Gastrocnemius medialis (tissue), 4 donors: ENCODE measurements at regions not wholly inside any gene's neighbourhood (a gene's known extent, or its start where the extent isn't known, plus 50 kb on each side); places are given as distances from the start of the nearest gene placed in this dataset.

ENCODE experiments used
- POLR2A ChIP-seq, 2 donors: fragments of 450-650 bp; IDR thresholded peaks; one replicate each; pipeline ENCODE4 v1.6.1; 2017; ENCODE audit warnings: antibody characterized with exemption in 2 of 2, mild to moderate bottlenecking in 2 of 2, moderate library complexity in 2 of 2
- TF ChIP-seq, protein P1 (sequence below), 5 experiments: fragments of 450-650 bp in 3 of 5; fragments of 200-600 bp in 2 of 5; sonication (generic) in 2 of 5; IDR thresholded peaks in 4 of 5; conservative IDR thresholded peaks in 1 of 5; 1 replicate in 4 of 5; 2 replicates in 1 of 5; pipeline ENCODE4 v1.5.1; 2016 to 2019; ENCODE audit warnings: antibody characterized with exemption in 5 of 5, mild to moderate bottlenecking in 3 of 5, moderate library complexity in 3 of 5

DNA sequence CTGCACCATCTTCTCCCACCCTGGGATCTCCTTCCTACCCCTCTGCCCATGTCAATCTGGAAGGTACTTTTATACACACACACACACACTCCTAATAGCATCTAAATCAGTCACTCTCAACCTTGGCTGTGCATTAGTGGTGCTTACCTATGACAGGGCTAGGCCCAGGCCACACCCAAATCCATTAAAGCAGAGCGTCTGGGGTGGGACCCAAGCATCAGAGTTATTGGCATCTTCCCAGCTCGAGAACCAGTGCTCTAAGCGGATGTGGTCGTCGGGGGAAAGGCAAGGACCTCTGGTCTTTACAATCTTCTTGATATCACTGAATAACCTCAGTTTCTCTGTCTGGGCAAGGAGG, 194.6 kb downstream of the TRIM29 start:
- TF ChIP-seq, protein P1, sequence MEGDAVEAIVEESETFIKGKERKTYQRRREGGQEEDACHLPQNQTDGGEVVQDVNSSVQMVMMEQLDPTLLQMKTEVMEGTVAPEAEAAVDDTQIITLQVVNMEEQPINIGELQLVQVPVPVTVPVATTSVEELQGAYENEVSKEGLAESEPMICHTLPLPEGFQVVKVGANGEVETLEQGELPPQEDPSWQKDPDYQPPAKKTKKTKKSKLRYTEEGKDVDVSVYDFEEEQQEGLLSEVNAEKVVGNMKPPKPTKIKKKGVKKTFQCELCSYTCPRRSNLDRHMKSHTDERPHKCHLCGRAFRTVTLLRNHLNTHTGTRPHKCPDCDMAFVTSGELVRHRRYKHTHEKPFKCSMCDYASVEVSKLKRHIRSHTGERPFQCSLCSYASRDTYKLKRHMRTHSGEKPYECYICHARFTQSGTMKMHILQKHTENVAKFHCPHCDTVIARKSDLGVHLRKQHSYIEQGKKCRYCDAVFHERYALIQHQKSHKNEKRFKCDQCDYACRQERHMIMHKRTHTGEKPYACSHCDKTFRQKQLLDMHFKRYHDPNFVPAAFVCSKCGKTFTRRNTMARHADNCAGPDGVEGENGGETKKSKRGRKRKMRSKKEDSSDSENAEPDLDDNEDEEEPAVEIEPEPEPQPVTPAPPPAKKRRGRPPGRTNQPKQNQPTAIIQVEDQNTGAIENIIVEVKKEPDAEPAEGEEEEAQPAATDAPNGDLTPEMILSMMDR (IDR thresholded peaks at IDR 0.05 in 4 of 5, conservative IDR thresholded peaks at IDR 0.05 in 1 of 5): no peak
- TF ChIP-seq POLR2A (IDR thresholded peaks at IDR 0.05): no peak
